ENCODE measurements at regions not wholly inside any gene's neighbourhood (a gene's known extent, or its start where the extent isn't known, plus 50 kb on each side); places are given as distances from the start of the nearest gene placed in this dataset.

GRCh38 chr7:32250471-32251260, 180.5 kb upstream of the PDE1C start:
- TF ChIP-seq EZH2 (IDR thresholded peaks at IDR 0.05; ENCODE audit: borderline replicate concordance, low read depth, low read length, severe bottlenecking): no peak
- TF ChIP-seq, protein P1, sequence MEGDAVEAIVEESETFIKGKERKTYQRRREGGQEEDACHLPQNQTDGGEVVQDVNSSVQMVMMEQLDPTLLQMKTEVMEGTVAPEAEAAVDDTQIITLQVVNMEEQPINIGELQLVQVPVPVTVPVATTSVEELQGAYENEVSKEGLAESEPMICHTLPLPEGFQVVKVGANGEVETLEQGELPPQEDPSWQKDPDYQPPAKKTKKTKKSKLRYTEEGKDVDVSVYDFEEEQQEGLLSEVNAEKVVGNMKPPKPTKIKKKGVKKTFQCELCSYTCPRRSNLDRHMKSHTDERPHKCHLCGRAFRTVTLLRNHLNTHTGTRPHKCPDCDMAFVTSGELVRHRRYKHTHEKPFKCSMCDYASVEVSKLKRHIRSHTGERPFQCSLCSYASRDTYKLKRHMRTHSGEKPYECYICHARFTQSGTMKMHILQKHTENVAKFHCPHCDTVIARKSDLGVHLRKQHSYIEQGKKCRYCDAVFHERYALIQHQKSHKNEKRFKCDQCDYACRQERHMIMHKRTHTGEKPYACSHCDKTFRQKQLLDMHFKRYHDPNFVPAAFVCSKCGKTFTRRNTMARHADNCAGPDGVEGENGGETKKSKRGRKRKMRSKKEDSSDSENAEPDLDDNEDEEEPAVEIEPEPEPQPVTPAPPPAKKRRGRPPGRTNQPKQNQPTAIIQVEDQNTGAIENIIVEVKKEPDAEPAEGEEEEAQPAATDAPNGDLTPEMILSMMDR (IDR thresholded peaks at IDR 0.05; ENCODE audit: borderline replicate concordance, extremely low read depth, low read length, poor library complexity, severe bottlenecking): no peak

Measured in DND-41 (cell line).